Peyer's patch (tissue), 4 donors: ENCODE measurements at regions not wholly inside any gene's neighbourhood (a gene's known extent, or its start where the extent isn't known, plus 50 kb on each side); places are given as distances from the start of the nearest gene placed in this dataset.

ENCODE experiments used
- DNase-seq, 3 donors: peaks; one replicate each; pipeline ENCODE4 v3.0.0-alpha.2; 2017 to 2019
- H3K27ac ChIP-seq, 4 donors: fragments of 200-600 bp; sonication (generic); one replicate each; pipeline ENCODE4 v1.5.1; 2016 to 2019
- H3K27me3 ChIP-seq, 2 donors: fragments of 200-600 bp; sonication (generic); one replicate each; pipeline ENCODE4 v1.5.1; 2019
- H3K36me3 ChIP-seq, 3 donors: fragments of 200-600 bp; sonication (generic); one replicate each; pipeline ENCODE4 v1.5.1; 2016 to 2019
- H3K4me1 ChIP-seq, 4 donors: fragments of 200-600 bp; sonication (generic); one replicate each; pipeline ENCODE4 v1.5.1; 2016 to 2019
- H3K4me3 ChIP-seq, 4 donors: fragments of 200-600 bp; sonication (generic); 1 replicate in 3 of 4; 2 replicates in 1 of 4; pipeline ENCODE4 v1.5.1; 2016 to 2019; ENCODE audit warnings: mild to moderate bottlenecking in 1 of 4
- H3K9me3 ChIP-seq, 4 donors: fragments of 200-600 bp; sonication (generic); one replicate each; pipeline ENCODE4 v1.5.1; 2016 to 2019; ENCODE audit warnings: mild to moderate bottlenecking in 1 of 4
- CTCF ChIP-seq, 6 experiments: fragments of 450-650 bp in 4 of 6; fragments of 200-600 bp in 2 of 6; sonication (generic) in 1 of 6; IDR thresholded peaks; one replicate each; pipeline ENCODE4 v1.5.1; 2017 to 2019; ENCODE audit warnings: antibody characterized with exemption in 6 of 6, mild to moderate bottlenecking in 3 of 6, moderate library complexity in 1 of 6
- POLR2A ChIP-seq, 2 donors: fragments of 450-650 bp; IDR thresholded peaks; one replicate each; pipeline ENCODE4 v1.5.1; 2017; ENCODE audit warnings: antibody characterized with exemption in 2 of 2, mild to moderate bottlenecking in 2 of 2, moderate library complexity in 2 of 2

- no peaks in the 10 kb centered on the region for H3K27me3 ChIP-seq
- TF ChIP-seq CTCF (IDR thresholded peaks at IDR 0.05) (no peak), POLR2A (IDR thresholded peaks at IDR 0.05) (no peak)
- no peak for DNase-seq
- no peaks in the 10 kb centered on the region for H3K9me3 ChIP-seq
- H3K4me1 ChIP-seq, result no peaks in the 10 kb centered on the region
- no peak overlapping the region for H3K27ac ChIP-seq
- H3K4me3 ChIP-seq, result no peak overlapping the region
- H3K36me3 ChIP-seq, result no peaks in the 10 kb centered on the region
These were observed 159.6 kb downstream of the BTG1 start for GRCh38 chr12:91986084-91986483.

GRCh38 chr12:91985002-91985787 is 160.5 kb downstream of the BTG1 start:
- Histone ChIP-seq H3K4me3 (no peak overlapping the region), H3K4me1 (no peaks in the 10 kb centered on the region), H3K36me3 (no peaks in the 10 kb centered on the region), H3K27me3 (no peaks in the 10 kb centered on the region), H3K9me3 (no peaks in the 10 kb centered on the region), H3K27ac (no peak overlapping the region)
- no peak for DNase-seq
- TF ChIP-seq POLR2A (IDR thresholded peaks at IDR 0.05) (no peak), CTCF (IDR thresholded peaks at IDR 0.05) (no peak)

GRCh38 chr12:91984556-91984955 is 161.1 kb downstream of the BTG1 start:
- H3K27me3 ChIP-seq, result no peaks in the 10 kb centered on the region
- no peak for TF ChIP-seq POLR2A (IDR thresholded peaks at IDR 0.05)
- no peak for TF ChIP-seq CTCF (IDR thresholded peaks at IDR 0.05)

GRCh38 chr12:91983935-91984334 is 161.7 kb downstream of the BTG1 start:
- no peaks in the 10 kb centered on the region for H3K4me1 ChIP-seq
- no peak for DNase-seq
- H3K36me3 ChIP-seq, result no peaks in the 10 kb centered on the region
- no peak overlapping the region for H3K4me3 ChIP-seq
- no peaks in the 10 kb centered on the region for H3K27me3 ChIP-seq
- H3K9me3 ChIP-seq, result no peaks in the 10 kb centered on the region
- TF ChIP-seq CTCF (IDR thresholded peaks at IDR 0.05), result no peak
- no peak for TF ChIP-seq POLR2A (IDR thresholded peaks at IDR 0.05)
- H3K27ac ChIP-seq, result no peak overlapping the region

More at GRCh38 chr12:91984556-91984955, 161.1 kb downstream of the BTG1 start:
- H3K4me1 ChIP-seq, result no peaks in the 10 kb centered on the region
- H3K27ac ChIP-seq, result no peak overlapping the region
- no peaks in the 10 kb centered on the region for H3K36me3 ChIP-seq
- H3K4me3 ChIP-seq, result no peak overlapping the region
- DNase-seq, result no peak
- H3K9me3 ChIP-seq, result no peaks in the 10 kb centered on the region

GRCh38 chr12:91982946-91983345 is 162.7 kb downstream of the BTG1 start:
- no peak overlapping the region for H3K4me3 ChIP-seq
- H3K4me1 ChIP-seq, result no peaks in the 10 kb centered on the region
- H3K36me3 ChIP-seq, result no peaks in the 10 kb centered on the region
- no peaks in the 10 kb centered on the region for H3K9me3 ChIP-seq
- H3K27me3 ChIP-seq, result no peaks in the 10 kb centered on the region
- TF ChIP-seq CTCF (IDR thresholded peaks at IDR 0.05) (no peak), POLR2A (IDR thresholded peaks at IDR 0.05) (no peak)
- no peak overlapping the region for H3K27ac ChIP-seq
- DNase-seq, result no peak
